Endodermal cell (in vitro differentiated cells): ENCODE measurements at regions not wholly inside any gene's neighbourhood (a gene's known extent, or its start where the extent isn't known, plus 50 kb on each side); places are given as distances from the start of the nearest gene placed in this dataset.
"Not testable (repeated sequence)": the region's sequence is repeated elsewhere in the genome, so short reads cannot be mapped to it uniquely, and the experiment has no call there.

ENCODE experiments used
- DNase-seq: peaks from one replicate; pipeline ENCODE4 v3.0.0-alpha.2; 2017
- H3K27ac ChIP-seq: 2 replicates; pipeline ENCODE4 v1.5.1; 2013; ENCODE audit warnings: mild to moderate bottlenecking, low read depth, low read length, moderate library complexity
- H3K27me3 ChIP-seq: 2 replicates; pipeline ENCODE4 v1.6.1; 2013; ENCODE audit warnings: mild to moderate bottlenecking, low read length, moderate library complexity; ENCODE audit not compliant: insufficient read depth, control insufficient read depth, poor library complexity, severe bottlenecking
- H3K36me3 ChIP-seq: 2 replicates; pipeline ENCODE4 v1.7.0; 2013; ENCODE audit warnings: mild to moderate bottlenecking, low read length, moderate library complexity; ENCODE audit not compliant: control insufficient read depth, insufficient read depth
- H3K4me1 ChIP-seq: one replicate; pipeline ENCODE4 v1.7.0; 2013; ENCODE audit warnings: low read length; ENCODE audit not compliant: control insufficient read depth, insufficient read depth
- H3K4me3 ChIP-seq: 2 replicates; pipeline ENCODE4 v1.5.1; 2013; ENCODE audit warnings: mild to moderate bottlenecking, low read length, moderate library complexity
- H3K9ac ChIP-seq: 2 replicates; pipeline ENCODE4 v1.6.1; 2013; ENCODE audit warnings: mild to moderate bottlenecking, low read length, moderate library complexity; ENCODE audit not compliant: poor library complexity, severe bottlenecking; ENCODE audit errors: extremely low read depth
- H3K9me3 ChIP-seq: 2 replicates; pipeline ENCODE4 v1.6.1; 2013; ENCODE audit warnings: mild to moderate bottlenecking, low read length, moderate library complexity; ENCODE audit not compliant: control insufficient read depth
- H3K27ac Mint-ChIP-seq: 2 replicates; pipeline ENCODE4 v1.8.0; 2020; ENCODE audit warnings: mixed read lengths
- H3K27me3 Mint-ChIP-seq: 2 replicates; pipeline ENCODE4 v1.8.0; 2021; ENCODE audit warnings: mild to moderate bottlenecking, mixed read lengths; ENCODE audit not compliant: insufficient read depth
- H3K36me3 Mint-ChIP-seq: 2 replicates; pipeline ENCODE4 v1.8.0; 2020; ENCODE audit warnings: low read depth, mixed read lengths
- H3K4me1 Mint-ChIP-seq: 2 replicates; pipeline ENCODE4 v1.8.0; 2020; ENCODE audit warnings: mixed read lengths
- H3K4me3 Mint-ChIP-seq: 2 replicates; pipeline ENCODE4 v1.8.0; 2020; ENCODE audit warnings: mild to moderate bottlenecking, moderate library complexity, mixed read lengths
- H3K9me3 Mint-ChIP-seq: 2 replicates; pipeline ENCODE4 v1.8.0; 2020; ENCODE audit warnings: mild to moderate bottlenecking, mixed read lengths
- WGBS, 2 experiments: methylation state at CpG; one replicate each; pipeline versions ENCODE4 v1.1.5 to v1.1.7; 2013; ENCODE audit warnings: missing lambda C conversion rate in 2 of 2, mixed read lengths in 1 of 2; ENCODE audit not compliant: insufficient coverage in 1 of 2, insufficient read length in 1 of 2; 5-methylcytosine and 5-hydroxymethylcytosine counted together

GRCh38 chrX:144121566-144121965, 237.7 kb downstream of the UBE2NL start:
- not testable (repeated sequence) for H3K27me3 Mint-ChIP-seq, H3K36me3 Mint-ChIP-seq, H3K9ac ChIP-seq, H3K9me3 Mint-ChIP-seq, H3K27ac ChIP-seq, DNase-seq, H3K4me3 ChIP-seq, H3K4me1 ChIP-seq, H3K4me3 Mint-ChIP-seq, H3K4me1 Mint-ChIP-seq, H3K27me3 ChIP-seq, H3K27ac Mint-ChIP-seq, H3K36me3 ChIP-seq, H3K9me3 ChIP-seq

- not testable (repeated sequence) for H3K27ac Mint-ChIP-seq, H3K4me3 Mint-ChIP-seq, H3K36me3 ChIP-seq, H3K4me1 ChIP-seq, H3K4me3 ChIP-seq, H3K27me3 Mint-ChIP-seq, H3K27ac ChIP-seq, H3K9ac ChIP-seq, H3K4me1 Mint-ChIP-seq, H3K9me3 Mint-ChIP-seq, H3K9me3 ChIP-seq, H3K27me3 ChIP-seq, H3K36me3 Mint-ChIP-seq, DNase-seq
- WGBS, 2 experiments, result 40% methylated on average over 1 of the region's 6 CpGs; no CpG with 5 or more reads in 1 of the 2 experiments
These were observed 243.8 kb downstream of the UBE2NL start for GRCh38 chrX:144127570-144128169.

- not testable (repeated sequence) for H3K27me3 Mint-ChIP-seq
These were observed 245.6 kb downstream of the UBE2NL start for GRCh38 chrX:144129511-144129910.

GRCh38 chrX:144130507-144130906, 246.6 kb downstream of the UBE2NL start:
- H3K9me3 Mint-ChIP-seq, H3K4me3 ChIP-seq, H3K27me3 Mint-ChIP-seq, H3K4me1 ChIP-seq, H3K4me3 Mint-ChIP-seq, DNase-seq, H3K9ac ChIP-seq, H3K9me3 ChIP-seq, H3K27me3 ChIP-seq, H3K4me1 Mint-ChIP-seq, H3K36me3 Mint-ChIP-seq, H3K27ac ChIP-seq, H3K27ac Mint-ChIP-seq, H3K36me3 ChIP-seq: not testable (repeated sequence)
- WGBS, 2 experiments, result no CpG with 5 or more reads among the region's 3 CpGs

More at GRCh38 chrX:144129511-144129910, 245.6 kb downstream of the UBE2NL start:
- not testable (repeated sequence) for H3K36me3 Mint-ChIP-seq, H3K4me1 Mint-ChIP-seq, H3K27ac Mint-ChIP-seq, DNase-seq, H3K4me3 ChIP-seq, H3K4me3 Mint-ChIP-seq, H3K9me3 ChIP-seq, H3K27me3 ChIP-seq, H3K4me1 ChIP-seq, H3K9me3 Mint-ChIP-seq, H3K9ac ChIP-seq, H3K36me3 ChIP-seq, H3K27ac ChIP-seq
- 91% methylated on average over 1 of the region's 2 CpGs; no CpG with 5 or more reads in 1 of the 2 experiments for WGBS, 2 experiments

- not testable (repeated sequence) for H3K4me3 ChIP-seq, H3K9me3 ChIP-seq, H3K4me1 Mint-ChIP-seq, H3K36me3 ChIP-seq, H3K9me3 Mint-ChIP-seq, H3K27me3 ChIP-seq, H3K4me1 ChIP-seq, H3K27me3 Mint-ChIP-seq, H3K27ac ChIP-seq, H3K36me3 Mint-ChIP-seq, DNase-seq, H3K9ac ChIP-seq, H3K4me3 Mint-ChIP-seq
- H3K27ac Mint-ChIP-seq, result peak overlapping the region; percentile 50
- WGBS, 2 experiments, result no CpG with 5 or more reads among the region's 3 CpGs
These were observed 247.2 kb downstream of the UBE2NL start for GRCh38 chrX:144131080-144131479.

- no CpG with 5 or more reads among the region's 2 CpGs for WGBS, 2 experiments
- not testable (repeated sequence) for H3K36me3 Mint-ChIP-seq, DNase-seq, H3K36me3 ChIP-seq, H3K4me1 ChIP-seq, H3K9me3 ChIP-seq, H3K4me1 Mint-ChIP-seq, H3K27me3 Mint-ChIP-seq, H3K27ac Mint-ChIP-seq, H3K27me3 ChIP-seq, H3K4me3 Mint-ChIP-seq, H3K4me3 ChIP-seq, H3K9me3 Mint-ChIP-seq, H3K27ac ChIP-seq, H3K9ac ChIP-seq
These were observed 250.7 kb downstream of the UBE2NL start for GRCh38 chrX:144134448-144135119.

GRCh38 chrX:144154474-144154873, 270.6 kb downstream of the UBE2NL start:
- not testable (repeated sequence) for H3K36me3 ChIP-seq, H3K36me3 Mint-ChIP-seq, H3K4me1 ChIP-seq, H3K27me3 ChIP-seq, DNase-seq, H3K9me3 ChIP-seq, H3K4me3 ChIP-seq, H3K27ac Mint-ChIP-seq, H3K4me1 Mint-ChIP-seq, H3K4me3 Mint-ChIP-seq, H3K9ac ChIP-seq, H3K27ac ChIP-seq, H3K9me3 Mint-ChIP-seq, H3K27me3 Mint-ChIP-seq
- 60% methylated on average over 1 of the region's 5 CpGs; no CpG with 5 or more reads in 1 of the 2 experiments for WGBS, 2 experiments
